ENCODE measurements at regions not wholly inside any gene's neighbourhood (a gene's known extent, or its start where the extent isn't known, plus 50 kb on each side); places are given as distances from the start of the nearest gene placed in this dataset.

DNA sequence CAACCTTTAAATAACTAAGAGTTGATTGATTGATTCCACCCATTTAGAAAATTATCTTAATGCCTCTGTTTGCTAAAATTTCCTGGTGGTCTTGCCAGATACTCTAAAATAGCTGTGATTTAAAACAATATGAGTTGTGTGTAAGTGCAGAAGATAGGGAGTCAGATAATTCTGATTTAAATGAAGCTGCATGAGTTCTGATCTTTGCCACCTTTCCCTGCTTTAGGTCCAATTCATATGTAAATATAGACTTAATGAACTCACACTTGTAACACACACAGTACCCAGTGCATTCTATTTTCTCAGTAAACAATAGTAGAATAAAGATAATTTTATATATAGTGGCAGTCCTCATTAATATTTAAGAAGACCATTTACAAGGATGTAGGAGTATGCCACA is 981.8 kb downstream of the SLITRK1 start:
- Histone ChIP-seq H3K4me3 (no peak overlapping the region), H3K9me3 (no peaks in the 10 kb centered on the region), H3K4me1 (no peaks in the 10 kb centered on the region), H3K27me3 (no peaks in the 10 kb centered on the region), H3K27ac (no peak overlapping the region), H3K36me3 (no peaks in the 10 kb centered on the region)
- intact Hi-C loops (cut with DNase I): no loop called here
- TF ChIP-seq, protein P1, sequence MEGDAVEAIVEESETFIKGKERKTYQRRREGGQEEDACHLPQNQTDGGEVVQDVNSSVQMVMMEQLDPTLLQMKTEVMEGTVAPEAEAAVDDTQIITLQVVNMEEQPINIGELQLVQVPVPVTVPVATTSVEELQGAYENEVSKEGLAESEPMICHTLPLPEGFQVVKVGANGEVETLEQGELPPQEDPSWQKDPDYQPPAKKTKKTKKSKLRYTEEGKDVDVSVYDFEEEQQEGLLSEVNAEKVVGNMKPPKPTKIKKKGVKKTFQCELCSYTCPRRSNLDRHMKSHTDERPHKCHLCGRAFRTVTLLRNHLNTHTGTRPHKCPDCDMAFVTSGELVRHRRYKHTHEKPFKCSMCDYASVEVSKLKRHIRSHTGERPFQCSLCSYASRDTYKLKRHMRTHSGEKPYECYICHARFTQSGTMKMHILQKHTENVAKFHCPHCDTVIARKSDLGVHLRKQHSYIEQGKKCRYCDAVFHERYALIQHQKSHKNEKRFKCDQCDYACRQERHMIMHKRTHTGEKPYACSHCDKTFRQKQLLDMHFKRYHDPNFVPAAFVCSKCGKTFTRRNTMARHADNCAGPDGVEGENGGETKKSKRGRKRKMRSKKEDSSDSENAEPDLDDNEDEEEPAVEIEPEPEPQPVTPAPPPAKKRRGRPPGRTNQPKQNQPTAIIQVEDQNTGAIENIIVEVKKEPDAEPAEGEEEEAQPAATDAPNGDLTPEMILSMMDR (IDR thresholded peaks at IDR 0.05): no peak
- DNase-seq (no peak), ATAC-seq (no peak)

DNA sequence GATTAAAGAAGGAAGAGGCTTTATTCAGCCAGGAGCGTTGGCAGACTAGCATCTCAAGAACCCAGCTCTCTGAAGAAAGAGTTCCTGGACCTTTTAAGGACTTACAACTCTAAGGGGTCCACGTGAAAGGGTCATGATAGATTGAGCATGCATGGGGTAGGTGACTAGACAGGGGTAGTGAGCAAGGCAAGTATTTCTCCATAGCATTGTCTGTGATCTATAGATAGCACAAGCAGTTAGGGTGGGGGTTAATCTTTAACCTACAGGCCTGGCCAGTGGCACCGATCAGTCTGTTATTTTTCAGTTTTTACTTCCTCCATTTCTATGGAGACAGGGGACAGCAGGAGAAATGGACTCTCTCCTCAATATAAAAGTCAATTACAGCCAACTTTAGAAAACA is 983.7 kb downstream of the SLITRK1 start:
- ATAC-seq (no peak), DNase-seq (no peak)
- intact Hi-C loops (cut with DNase I): no loop called here

DNA sequence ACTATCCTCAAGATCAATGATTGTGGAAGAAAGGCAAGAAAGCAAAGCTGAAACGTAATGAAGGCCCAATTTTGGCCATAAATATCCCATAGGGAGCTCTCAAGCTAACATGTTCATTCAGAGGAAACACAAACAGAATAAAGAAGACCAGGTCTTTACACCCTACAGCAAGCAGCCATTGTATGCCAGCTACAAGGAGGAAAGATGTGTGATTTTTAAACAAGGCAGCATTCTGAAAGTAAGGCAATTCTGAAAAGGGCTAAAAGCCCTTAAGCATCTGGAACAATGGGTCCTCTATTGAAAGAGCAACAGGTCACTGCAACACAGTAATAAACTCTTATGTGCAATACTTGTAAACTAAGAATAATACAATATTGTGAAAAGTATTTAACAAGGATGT is 1002.4 kb downstream of the SLITRK1 start:
- Histone ChIP-seq H3K4me1 (no peaks in the 10 kb centered on the region), H3K9me3 (no peaks in the 10 kb centered on the region), H3K36me3 (no peaks in the 10 kb centered on the region), H3K27ac (no peak overlapping the region), H3K4me3 (no peak overlapping the region), H3K27me3 (no peaks in the 10 kb centered on the region)
- TF ChIP-seq, protein P1 (IDR thresholded peaks at IDR 0.05): no peak
- intact Hi-C loops (cut with DNase I): no loop called here
- no peak for ATAC-seq
- DNase-seq: no peak

More for the DNA sequence above, 983.7 kb downstream of the SLITRK1 start:
- no peak overlapping the region for H3K27ac ChIP-seq
- no peak overlapping the region for H3K4me3 ChIP-seq
- H3K27me3 ChIP-seq: no peaks in the 10 kb centered on the region
- TF ChIP-seq, protein P1 (IDR thresholded peaks at IDR 0.05): no peak
- no peaks in the 10 kb centered on the region for H3K9me3 ChIP-seq
- no peaks in the 10 kb centered on the region for H3K4me1 ChIP-seq
- no peaks in the 10 kb centered on the region for H3K36me3 ChIP-seq

DNA sequence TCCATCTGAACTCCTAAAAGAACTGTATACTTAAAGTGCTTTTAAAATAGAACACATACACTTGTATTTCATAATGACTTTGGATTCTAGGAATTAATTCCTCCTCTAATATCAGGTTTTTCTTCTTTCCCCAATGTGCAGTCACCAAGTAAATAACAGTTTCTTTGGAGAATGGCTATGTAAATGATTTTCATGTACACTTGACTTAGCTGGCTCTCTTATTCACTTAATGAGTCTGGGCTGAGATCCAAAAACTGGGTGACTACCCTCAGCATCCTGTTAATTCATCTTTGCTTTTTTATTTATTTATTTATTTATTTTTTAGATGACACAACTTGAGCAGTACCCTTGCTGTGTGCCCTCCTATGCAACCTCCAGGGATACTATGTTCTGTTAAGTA is 1003.7 kb downstream of the SLITRK1 start:
- Histone ChIP-seq H3K27me3 (no peaks in the 10 kb centered on the region), H3K36me3 (no peaks in the 10 kb centered on the region), H3K9me3 (no peaks in the 10 kb centered on the region), H3K27ac (no peak overlapping the region), H3K4me1 (no peaks in the 10 kb centered on the region), H3K4me3 (no peak overlapping the region)
- intact Hi-C loops (cut with DNase I): no loop called here
- DNase-seq: no peak
- TF ChIP-seq, protein P1 (IDR thresholded peaks at IDR 0.05): no peak
- peak; percentile 62 for ATAC-seq

DNA sequence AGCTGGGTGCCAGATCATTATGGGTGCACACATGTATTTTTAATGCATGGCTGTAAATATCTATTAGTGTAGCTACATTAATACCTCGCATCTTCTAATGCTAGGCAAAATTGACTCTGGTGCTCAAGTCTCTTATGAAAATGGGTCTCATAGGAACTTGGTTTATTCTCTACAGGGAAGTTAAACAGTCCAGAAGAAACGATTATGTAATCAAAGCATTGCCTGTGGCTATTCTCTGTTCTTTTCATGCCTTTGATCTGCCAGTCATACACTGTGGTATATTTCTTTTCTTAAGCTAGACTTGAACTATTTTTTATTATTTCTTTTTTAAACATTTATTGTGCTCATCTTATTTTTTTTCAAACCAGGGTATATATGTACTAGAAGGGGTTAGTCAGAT is 1015.0 kb downstream of the SLITRK1 start:
- no peaks in the 10 kb centered on the region for H3K36me3 ChIP-seq
- TF ChIP-seq, protein P1 (IDR thresholded peaks at IDR 0.05): no peak
- intact Hi-C loops (cut with DNase I): no loop called here

DNA sequence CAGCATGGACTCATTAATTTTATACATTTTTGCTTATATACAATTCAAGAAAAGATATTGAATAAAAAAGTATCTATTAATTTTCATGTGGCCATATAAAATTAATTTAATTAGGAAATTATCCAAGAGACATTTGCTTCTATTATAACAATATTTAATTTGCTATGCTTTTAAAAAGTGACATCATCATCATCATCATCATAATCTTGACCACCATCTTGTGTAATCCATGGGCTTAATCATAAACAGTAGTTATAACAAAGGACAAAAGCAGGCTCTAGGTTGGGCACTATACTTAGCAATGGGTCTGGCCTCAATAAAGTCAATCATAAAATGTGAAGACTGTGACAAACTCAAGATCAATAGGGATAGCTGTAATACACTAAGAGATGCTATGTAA is 1031.6 kb downstream of the SLITRK1 start:
- no peaks in the 10 kb centered on the region for H3K36me3 ChIP-seq
- ATAC-seq (no peak), DNase-seq (no peak)
- no peaks in the 10 kb centered on the region for H3K27me3 ChIP-seq
- TF ChIP-seq, protein P1 (IDR thresholded peaks at IDR 0.05): no peak
- H3K4me1 ChIP-seq: no peaks in the 10 kb centered on the region
- no peaks in the 10 kb centered on the region for H3K9me3 ChIP-seq
- H3K4me3 ChIP-seq: no peak overlapping the region
- intact Hi-C loops (cut with DNase I): no loop called here
- no peak overlapping the region for H3K27ac ChIP-seq

More for the DNA sequence above, 1015.0 kb downstream of the SLITRK1 start:
- no peak overlapping the region for H3K27ac ChIP-seq
- ATAC-seq (peak; percentile 51), DNase-seq (no peak)
- no peaks in the 10 kb centered on the region for H3K27me3 ChIP-seq
- H3K9me3 ChIP-seq: no peaks in the 10 kb centered on the region
- H3K4me3 ChIP-seq: no peak overlapping the region
- H3K4me1 ChIP-seq: no peaks in the 10 kb centered on the region
